ENCODE measurements at regions not wholly inside any gene's neighbourhood (a gene's known extent, or its start where the extent isn't known, plus 50 kb on each side); places are given as distances from the start of the nearest gene placed in this dataset.

DNA sequence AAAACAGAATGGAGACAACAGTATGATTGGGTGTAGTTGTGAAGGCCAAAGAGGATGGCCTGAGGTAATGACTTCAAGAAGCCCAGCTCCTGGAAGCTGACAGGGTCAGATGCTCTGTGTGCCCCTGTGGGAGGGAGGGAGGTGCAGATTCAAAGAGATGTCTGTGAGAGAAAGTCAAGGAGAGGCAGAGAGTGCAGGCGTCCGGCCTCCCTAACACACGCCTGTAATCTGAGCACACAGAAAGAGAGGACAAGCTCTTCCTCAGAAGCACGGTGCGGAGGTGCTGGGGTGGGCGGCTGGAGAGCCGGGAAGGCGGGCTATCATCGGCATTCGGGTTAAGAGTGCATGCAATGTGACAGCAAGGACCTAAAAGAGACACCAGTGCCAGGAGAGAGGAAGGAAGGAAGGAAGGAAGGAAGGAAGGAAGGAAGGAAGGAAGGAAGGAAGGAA lies 238.2 kb upstream of the HES1 start:
- Histone ChIP-seq H3K27ac (ENCODE audit: low read depth in 1 of 2, low read length in 2 of 2) (no peak overlapping the region), H3K36me3 (ENCODE audit: control insufficient read depth in 4 of 4, insufficient read depth in 3 of 4, low read depth in 1 of 4, low read length in 3 of 4) (no peaks in the 10 kb centered on the region), H3K27me3 (ENCODE audit: control insufficient read depth in 4 of 4, insufficient read depth in 4 of 4, low read length in 3 of 4) (no peaks in the 10 kb centered on the region), H3K9ac (ENCODE audit: low read depth in 1 of 2, low read length in 2 of 2) (no peak overlapping the region), H3K9me3 (ENCODE audit: control insufficient read depth in 4 of 4, low read length in 3 of 4) (no peaks in the 10 kb centered on the region), H3K4me1 (ENCODE audit: control insufficient read depth in 4 of 4, insufficient read depth in 4 of 4, low read length in 3 of 4) (no peaks in the 10 kb centered on the region), H3K4me3 (ENCODE audit: low read depth in 1 of 3, low read length in 3 of 3) (no peak overlapping the region)
- no peak for TF ChIP-seq GABPA (IDR thresholded peaks at IDR 0.05 in 1 of 2, conservative IDR thresholded peaks at IDR 0.05 in 1 of 2)
- TF ChIP-seq RXRA (IDR thresholded peaks at IDR 0.05) = no peak
- TF ChIP-seq, protein P1, sequence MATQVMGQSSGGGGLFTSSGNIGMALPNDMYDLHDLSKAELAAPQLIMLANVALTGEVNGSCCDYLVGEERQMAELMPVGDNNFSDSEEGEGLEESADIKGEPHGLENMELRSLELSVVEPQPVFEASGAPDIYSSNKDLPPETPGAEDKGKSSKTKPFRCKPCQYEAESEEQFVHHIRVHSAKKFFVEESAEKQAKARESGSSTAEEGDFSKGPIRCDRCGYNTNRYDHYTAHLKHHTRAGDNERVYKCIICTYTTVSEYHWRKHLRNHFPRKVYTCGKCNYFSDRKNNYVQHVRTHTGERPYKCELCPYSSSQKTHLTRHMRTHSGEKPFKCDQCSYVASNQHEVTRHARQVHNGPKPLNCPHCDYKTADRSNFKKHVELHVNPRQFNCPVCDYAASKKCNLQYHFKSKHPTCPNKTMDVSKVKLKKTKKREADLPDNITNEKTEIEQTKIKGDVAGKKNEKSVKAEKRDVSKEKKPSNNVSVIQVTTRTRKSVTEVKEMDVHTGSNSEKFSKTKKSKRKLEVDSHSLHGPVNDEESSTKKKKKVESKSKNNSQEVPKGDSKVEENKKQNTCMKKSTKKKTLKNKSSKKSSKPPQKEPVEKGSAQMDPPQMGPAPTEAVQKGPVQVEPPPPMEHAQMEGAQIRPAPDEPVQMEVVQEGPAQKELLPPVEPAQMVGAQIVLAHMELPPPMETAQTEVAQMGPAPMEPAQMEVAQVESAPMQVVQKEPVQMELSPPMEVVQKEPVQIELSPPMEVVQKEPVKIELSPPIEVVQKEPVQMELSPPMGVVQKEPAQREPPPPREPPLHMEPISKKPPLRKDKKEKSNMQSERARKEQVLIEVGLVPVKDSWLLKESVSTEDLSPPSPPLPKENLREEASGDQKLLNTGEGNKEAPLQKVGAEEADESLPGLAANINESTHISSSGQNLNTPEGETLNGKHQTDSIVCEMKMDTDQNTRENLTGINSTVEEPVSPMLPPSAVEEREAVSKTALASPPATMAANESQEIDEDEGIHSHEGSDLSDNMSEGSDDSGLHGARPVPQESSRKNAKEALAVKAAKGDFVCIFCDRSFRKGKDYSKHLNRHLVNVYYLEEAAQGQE (IDR thresholded peaks at IDR 0.05) = no peak
- TF ChIP-seq EGR1 (IDR thresholded peaks at IDR 0.05; ENCODE audit: low read depth in 2 of 2) = no peak
- TF ChIP-seq, protein P2, sequence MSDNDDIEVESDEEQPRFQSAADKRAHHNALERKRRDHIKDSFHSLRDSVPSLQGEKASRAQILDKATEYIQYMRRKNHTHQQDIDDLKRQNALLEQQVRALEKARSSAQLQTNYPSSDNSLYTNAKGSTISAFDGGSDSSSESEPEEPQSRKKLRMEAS (IDR thresholded peaks at IDR 0.05) = no peak
- TF ChIP-seq, protein P3, sequence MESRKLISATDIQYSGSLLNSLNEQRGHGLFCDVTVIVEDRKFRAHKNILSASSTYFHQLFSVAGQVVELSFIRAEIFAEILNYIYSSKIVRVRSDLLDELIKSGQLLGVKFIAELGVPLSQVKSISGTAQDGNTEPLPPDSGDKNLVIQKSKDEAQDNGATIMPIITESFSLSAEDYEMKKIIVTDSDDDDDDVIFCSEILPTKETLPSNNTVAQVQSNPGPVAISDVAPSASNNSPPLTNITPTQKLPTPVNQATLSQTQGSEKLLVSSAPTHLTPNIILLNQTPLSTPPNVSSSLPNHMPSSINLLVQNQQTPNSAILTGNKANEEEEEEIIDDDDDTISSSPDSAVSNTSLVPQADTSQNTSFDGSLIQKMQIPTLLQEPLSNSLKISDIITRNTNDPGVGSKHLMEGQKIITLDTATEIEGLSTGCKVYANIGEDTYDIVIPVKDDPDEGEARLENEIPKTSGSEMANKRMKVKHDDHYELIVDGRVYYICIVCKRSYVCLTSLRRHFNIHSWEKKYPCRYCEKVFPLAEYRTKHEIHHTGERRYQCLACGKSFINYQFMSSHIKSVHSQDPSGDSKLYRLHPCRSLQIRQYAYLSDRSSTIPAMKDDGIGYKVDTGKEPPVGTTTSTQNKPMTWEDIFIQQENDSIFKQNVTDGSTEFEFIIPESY (IDR thresholded peaks at IDR 0.05) = no peak
- no peak for TF ChIP-seq JUND (IDR thresholded peaks at IDR 0.05)
- TF ChIP-seq, protein P4, sequence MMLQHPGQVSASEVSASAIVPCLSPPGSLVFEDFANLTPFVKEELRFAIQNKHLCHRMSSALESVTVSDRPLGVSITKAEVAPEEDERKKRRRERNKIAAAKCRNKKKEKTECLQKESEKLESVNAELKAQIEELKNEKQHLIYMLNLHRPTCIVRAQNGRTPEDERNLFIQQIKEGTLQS (IDR thresholded peaks at IDR 0.05) = no peak
- TF ChIP-seq FOXA1 (IDR thresholded peaks at IDR 0.05) = no peak
- TF ChIP-seq, protein P5, sequence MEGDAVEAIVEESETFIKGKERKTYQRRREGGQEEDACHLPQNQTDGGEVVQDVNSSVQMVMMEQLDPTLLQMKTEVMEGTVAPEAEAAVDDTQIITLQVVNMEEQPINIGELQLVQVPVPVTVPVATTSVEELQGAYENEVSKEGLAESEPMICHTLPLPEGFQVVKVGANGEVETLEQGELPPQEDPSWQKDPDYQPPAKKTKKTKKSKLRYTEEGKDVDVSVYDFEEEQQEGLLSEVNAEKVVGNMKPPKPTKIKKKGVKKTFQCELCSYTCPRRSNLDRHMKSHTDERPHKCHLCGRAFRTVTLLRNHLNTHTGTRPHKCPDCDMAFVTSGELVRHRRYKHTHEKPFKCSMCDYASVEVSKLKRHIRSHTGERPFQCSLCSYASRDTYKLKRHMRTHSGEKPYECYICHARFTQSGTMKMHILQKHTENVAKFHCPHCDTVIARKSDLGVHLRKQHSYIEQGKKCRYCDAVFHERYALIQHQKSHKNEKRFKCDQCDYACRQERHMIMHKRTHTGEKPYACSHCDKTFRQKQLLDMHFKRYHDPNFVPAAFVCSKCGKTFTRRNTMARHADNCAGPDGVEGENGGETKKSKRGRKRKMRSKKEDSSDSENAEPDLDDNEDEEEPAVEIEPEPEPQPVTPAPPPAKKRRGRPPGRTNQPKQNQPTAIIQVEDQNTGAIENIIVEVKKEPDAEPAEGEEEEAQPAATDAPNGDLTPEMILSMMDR (IDR thresholded peaks at IDR 0.05; ENCODE audit: low read depth, low read length, missing input control) = no peak
- no peak for TF ChIP-seq NR2F2 (IDR thresholded peaks at IDR 0.05)
- no peak for TF ChIP-seq HNF4G (IDR thresholded peaks at IDR 0.05)
- no peak for TF ChIP-seq YY1 (IDR thresholded peaks at IDR 0.05)
- TF ChIP-seq TAF1 (conservative IDR thresholded peaks at IDR 0.05) = no peak
- no peak for TF ChIP-seq SP1 (IDR thresholded peaks at IDR 0.05)
- TF ChIP-seq HNF4A (conservative IDR thresholded peaks at IDR 0.05) = no peak
- no peak for TF ChIP-seq RAD21 (IDR thresholded peaks at IDR 0.05)
- TF ChIP-seq FOXA2 (IDR thresholded peaks at IDR 0.05) = no peak
- WGBS = 79% methylated on average over 10 of the region's 10 CpGs
- DNase-seq (ENCODE audit: low spot score) = no peak

Measured in liver (tissue), 8 donors.